GM19467 (cell line): ENCODE measurements at regions not wholly inside any gene's neighbourhood (a gene's known extent, or its start where the extent isn't known, plus 50 kb on each side); places are given as distances from the start of the nearest gene placed in this dataset.
"Not testable (repeated sequence)": the region's sequence is repeated elsewhere in the genome, so short reads cannot be mapped to it uniquely, and the experiment has no call there.

Source experiments
- ATAC-seq: cut with Tn5 transposase; IDR thresholded peaks from one replicate; pipeline ENCODE4 v1.9.1; 2021; ENCODE audit warnings: mild to moderate bottlenecking, moderate library complexity; ENCODE audit not compliant: unreplicated experiment

DNA sequence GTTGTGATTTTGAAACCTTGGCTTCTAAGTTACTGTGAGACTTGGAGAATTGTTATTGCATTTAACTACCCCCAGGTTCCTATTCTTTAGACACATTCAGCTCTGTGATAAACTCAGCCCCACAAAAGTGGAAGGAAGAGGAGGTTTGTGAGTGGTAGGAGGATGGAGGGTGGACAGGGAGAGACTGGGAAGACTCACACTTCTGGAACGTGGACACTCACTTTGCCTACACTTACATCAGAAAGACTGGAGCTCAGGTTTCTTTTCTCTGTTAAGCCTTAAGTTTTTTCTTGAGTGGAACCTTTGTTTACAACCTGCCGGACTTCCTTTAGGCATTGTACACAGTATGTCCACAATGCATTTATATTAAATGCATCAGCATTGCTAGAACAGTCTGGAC lies 99.0 kb downstream of the AREG start:
- no peak for ATAC-seq

DNA sequence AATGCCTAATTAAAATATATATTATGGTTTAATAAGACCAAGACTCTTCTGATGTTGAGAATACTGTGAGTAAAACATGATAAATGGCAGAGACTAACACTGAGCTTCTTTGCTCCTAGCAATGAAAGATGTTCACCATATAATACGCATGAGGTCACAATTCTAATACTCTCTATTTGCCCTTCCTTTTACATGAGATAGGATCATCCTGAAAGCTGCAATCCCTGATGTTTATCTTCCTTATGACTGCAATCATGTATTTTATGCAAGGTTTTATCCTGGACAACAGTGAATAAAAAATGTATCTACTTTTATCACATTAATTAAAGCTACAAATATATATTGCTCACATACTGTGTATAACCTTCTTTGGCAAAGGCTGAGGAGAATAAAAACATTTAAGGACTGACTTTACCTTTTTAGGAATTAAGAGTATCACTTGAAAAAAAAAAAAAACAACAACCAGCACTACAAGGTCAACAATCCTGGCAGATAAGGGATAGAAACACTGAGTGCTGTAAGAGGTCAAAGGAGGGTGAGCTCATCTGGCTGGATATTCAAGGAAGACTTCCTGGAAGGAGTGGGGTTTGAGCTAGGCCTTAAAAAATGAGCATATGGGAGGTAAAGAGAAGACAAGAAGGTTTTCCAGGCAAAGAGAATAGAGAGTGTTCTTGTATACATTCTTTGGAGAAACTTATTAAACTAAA lies 99.9 kb downstream of the AREG start:
- no peak for ATAC-seq

DNA sequence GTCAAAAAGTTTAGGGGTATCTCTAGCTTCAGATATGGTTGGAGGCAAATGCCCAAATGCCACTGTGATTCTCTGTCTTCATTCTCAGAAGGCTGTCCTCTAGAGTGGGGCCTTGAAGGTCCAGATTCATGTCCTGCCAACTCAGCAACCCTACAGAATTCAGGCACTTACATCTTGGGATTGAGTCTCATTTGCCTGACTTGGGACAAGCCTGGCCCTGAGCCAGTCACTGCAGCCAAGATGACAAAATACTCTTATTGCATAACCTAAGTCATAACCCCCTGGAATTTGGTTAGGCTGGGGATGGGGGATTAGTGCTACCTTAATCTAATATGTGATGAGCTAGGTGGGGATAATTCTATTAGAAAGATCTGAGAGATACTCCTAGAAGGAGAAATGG lies 100.5 kb downstream of the AREG start:
- ATAC-seq, result no peak

DNA sequence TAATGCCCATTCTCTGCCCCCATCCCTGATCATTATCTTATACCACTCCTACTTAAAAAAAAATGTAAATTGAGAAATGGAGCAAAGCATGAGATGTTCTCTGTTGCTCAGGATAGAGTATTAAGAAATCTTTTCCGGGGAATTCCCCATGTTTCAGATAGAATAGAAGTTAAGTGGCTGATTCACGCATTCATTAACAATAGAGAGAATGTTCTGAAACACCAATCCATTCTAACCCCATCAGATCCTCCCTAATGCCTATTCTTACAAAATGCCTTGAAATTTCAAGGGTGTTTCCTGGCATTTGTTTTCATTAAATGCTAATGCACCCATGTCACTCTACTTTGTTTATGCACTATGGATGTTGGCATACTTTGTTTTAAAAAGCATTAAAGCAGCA lies 101.1 kb downstream of the AREG start:
- no peak for ATAC-seq

DNA sequence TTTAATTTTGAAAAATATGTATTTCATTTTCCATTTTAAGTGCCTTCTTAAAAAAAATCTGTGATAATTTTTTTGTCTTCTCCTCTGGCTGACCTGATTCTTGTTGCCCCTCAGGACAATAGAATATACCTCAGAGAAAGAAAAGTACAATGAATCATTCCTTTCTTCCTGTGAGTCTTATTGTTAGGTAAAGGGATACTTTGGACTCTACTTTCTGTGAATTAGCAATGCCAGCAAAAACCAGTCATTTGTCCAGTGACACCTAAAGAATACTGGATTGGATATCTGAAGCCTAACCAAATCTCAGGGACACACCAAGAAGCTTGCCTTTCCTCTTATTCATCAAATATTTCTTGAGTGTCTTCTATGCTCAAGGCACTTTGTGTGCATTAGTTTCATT lies 102.1 kb downstream of the AREG start:
- no peak for ATAC-seq

DNA sequence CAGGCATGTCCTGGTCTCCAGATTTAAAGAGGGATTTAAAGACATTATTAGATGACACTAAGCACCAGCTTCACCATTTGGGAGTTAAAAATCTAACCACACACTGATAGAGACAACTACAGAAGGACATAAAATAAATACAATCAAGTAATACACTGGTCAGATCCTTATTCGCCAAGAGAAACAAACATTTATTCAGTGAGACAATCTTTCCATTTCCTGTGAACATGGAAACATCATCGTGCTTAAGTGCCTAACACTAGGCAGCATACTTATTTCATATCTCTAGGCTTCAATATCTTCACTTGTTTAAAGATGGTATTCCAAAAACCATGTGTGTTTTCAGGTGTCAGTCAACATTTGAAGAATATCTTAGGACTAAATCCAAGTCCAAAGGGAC lies 103.6 kb downstream of the AREG start:
- ATAC-seq, result no peak

DNA sequence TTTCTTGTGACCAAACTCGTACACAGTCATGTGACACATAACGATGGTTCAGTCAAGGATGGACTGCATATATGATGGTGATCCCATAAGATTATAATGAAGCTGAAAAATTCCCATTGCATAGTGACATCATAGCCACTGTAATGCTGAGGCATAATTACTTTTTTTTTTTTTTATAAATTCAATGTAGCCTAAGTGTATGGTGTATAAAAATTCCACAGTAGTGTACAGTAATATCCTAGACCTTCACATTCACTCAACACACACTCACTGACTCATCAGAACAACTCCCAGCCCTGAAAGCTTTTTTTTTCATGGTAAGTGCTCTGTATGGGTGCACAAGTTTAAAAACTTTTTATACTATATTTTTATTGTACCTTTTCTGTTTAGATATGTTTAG lies 105.0 kb downstream of the AREG start:
- no peak for ATAC-seq

DNA sequence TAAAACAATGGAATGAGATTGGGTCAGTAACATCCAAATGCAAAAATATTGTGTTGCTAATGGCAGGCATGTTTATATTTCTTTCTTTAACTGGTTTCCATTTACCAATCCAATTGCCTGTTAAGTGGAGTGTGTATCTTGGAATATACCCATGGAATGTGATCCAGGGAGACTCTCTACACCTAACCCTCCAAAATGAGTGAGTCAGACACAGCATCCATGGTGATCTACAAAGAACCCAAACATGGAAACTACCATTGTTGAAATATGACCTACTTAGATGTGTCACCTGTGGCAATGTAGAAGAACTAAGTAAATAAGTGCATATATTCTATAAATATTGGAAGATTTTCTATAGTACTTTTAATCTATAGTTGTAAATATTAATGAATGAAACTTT lies 110.3 kb downstream of the AREG start:
- ATAC-seq, result no peak

DNA sequence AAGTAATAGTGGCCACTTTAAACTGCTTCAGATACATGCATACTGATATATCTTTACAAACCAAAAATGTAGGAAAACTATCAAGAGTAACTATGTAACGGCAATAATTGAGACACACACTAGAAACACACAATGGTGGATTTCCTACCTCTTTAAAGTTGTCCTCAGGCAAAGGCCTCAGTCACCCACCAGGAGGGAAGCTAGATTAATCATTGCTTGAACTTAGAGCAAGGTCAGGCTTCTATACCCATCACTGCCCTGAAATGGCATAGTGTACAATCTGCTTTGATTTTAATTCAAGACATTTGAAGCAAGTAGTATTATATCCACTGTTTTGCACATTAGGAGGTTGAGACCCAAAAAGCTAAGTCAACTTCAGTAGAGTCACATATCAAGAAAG lies 110.9 kb downstream of the AREG start:
- no peak for ATAC-seq

DNA sequence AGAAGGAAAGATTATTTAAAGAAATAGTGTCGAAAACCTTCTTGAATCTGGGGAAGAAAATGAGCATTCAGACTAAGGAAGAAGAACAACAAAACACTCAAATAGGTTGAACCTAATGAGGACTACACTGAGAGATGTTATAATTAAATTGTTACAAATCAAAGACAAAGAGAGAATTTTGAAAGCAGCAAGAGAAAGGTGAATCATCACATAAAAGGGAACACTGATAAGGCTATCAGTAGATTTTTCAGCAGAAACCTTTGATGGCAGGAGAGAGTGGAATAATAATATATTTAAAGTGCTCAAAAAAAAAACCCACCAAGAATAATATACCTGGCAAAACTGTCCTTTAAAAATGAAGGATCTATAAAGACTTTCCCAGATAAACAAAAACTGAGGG lies 114.9 kb downstream of the AREG start:
- no peak for ATAC-seq

DNA sequence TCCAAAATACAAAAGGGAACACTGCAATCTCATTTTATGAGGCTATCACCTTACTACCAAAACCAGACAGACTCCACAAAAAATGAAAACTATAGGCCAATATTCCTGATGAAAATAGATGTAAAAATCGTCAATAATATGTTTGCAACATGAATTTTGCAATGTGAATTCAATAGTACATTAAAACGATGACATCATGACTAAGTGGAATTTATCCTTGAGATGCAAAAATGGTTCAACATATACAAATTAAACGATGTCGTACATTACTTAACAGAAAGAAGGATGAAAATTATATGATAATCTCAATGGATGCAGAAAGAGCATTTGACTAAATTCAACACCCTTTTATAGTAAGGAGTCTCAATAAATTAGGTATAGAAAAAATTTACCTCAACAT lies 123.0 kb downstream of the AREG start:
- no peak for ATAC-seq

DNA sequence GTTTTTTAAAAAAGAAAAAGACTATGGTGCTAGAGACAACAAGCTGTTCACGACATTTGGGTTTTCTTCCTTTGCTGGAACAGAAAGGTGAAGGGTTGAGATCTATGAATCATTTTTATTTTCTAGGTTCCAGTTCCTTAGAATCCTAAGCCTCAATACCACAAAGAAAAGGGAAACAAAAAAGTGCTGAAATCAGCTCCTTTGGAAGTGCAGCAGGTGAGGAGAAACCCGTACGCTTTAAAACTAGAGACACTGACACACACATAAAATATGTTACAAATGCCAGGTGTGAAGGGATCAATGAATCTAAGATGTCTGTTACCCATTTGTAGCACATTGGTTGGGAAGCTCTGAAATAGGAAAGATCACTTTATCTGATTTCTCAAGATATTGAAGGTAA lies 125.2 kb downstream of the AREG start:
- ATAC-seq, result no peak

DNA sequence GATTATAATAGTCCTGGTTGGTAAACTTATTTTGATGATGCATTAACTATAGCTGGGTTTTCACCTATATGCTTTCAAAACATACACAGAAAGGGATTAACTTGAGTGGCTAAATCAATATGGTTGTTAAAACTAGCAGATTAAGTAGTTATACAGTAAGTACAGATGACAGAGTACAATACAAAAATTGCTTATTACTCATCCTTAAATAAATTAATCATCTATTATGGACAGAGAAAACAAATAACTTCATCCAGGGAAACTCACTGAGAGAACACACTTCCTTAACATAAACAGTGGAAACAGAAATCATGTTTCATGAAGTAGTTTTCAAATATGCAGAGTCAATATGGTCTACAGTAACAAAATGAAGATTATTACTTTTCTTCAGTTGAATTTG lies 133.4 kb downstream of the AREG start:
- no peak for ATAC-seq

DNA sequence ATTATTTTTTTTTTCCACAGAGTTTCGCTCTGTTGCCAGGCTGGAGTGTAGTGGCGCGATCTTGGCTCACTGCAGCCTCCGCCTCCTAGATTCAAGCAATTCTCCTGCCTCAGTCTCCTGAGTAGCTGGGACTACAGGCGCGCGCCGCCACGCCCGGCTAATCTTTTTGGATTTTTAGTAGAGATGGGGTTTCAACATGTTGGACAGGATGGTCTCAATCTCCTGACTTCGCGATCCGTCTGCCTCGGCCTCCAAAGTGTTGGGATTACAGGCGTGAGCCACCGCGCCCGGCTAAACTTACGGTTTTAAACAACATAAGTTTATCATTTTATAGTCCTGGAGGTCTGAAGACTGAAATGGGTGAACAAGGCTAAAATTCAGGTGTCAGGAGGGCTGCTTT lies 133.9 kb downstream of the AREG start:
- not testable (repeated sequence) for ATAC-seq

DNA sequence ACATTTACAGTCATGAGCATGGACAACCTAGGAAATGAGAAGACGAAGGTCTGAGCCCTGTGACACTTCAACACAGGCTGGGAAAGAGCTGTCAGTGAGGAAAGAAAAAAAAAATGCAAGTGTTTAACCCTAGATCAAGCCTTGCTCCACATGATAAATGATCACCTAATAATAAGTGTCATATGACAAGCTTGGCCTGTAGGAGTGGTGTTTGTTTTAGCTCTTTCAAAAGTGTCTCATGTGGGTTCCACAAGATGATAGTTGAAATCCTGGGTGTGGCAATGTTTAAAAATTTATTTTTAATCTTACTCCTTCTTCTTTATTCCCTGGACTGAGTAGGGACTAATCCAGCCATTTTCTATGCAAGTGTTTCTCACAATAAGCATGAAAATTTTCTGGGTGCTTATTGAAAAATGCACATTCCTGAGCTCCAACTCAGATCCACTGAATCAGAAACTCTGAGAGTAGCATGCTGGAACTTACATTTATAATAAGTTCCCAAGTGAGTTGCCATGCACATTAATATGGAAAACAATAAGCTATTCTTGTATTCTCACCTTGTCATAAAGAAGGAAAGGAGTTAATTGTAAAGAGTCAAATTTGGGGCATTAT lies 138.3 kb downstream of the AREG start:
- no peak for ATAC-seq

DNA sequence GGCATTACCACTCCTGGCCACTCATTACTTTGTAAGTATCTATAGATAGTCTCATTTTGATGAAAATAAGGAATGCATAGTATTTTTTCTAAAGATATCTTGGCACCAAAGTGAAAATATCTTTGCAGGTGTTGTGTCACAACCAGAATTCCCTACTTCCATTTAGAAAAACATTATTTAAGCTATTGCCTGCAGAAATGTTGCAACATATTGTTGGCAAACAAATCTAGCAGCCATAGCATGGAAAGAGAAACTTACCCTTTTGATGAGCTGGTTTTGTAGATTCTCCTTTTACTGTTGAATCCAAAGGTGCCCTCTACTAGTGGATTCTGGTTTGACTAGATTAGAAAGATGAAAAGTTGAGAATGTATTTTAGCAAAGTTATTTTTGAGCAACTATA lies 138.8 kb downstream of the AREG start:
- no peak for ATAC-seq

DNA sequence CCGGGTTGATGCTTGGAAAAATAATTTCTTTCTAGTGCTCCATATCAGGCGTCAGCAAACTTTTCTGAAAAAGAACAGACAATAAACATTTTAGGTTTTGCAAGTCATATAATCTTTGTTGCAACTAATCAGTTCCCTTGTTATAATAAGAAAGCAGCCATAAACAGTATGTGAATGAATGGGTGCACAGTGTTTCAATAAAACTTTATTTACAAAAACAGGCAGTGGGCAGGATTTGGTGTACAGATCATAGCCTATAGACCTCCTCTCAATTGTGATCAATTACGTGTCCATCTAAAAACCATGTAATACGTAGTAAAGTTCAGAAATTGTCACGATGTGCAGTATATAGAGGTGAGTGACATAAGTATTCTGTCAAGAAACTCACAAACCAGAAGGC lies 143.4 kb downstream of the AREG start:
- ATAC-seq, result no peak

DNA sequence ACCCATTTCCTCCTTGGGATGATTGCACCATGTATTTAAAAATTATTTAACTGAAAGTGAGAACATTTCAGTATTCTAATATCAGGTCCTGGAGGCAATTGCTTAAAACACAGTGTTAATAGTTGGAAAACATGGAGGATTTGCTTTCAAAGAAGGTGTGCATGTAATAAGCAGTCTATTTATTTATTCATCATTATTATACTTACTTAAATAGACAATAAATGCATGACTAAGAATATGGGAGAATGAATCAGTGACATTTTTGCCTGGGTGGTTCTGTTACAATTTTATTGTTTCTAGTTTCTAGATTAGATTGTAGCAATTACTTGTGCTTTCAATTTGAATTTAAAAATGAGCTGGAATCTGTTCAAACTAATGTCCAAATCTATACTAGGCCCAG lies 145.5 kb downstream of the AREG start:
- no peak for ATAC-seq

DNA sequence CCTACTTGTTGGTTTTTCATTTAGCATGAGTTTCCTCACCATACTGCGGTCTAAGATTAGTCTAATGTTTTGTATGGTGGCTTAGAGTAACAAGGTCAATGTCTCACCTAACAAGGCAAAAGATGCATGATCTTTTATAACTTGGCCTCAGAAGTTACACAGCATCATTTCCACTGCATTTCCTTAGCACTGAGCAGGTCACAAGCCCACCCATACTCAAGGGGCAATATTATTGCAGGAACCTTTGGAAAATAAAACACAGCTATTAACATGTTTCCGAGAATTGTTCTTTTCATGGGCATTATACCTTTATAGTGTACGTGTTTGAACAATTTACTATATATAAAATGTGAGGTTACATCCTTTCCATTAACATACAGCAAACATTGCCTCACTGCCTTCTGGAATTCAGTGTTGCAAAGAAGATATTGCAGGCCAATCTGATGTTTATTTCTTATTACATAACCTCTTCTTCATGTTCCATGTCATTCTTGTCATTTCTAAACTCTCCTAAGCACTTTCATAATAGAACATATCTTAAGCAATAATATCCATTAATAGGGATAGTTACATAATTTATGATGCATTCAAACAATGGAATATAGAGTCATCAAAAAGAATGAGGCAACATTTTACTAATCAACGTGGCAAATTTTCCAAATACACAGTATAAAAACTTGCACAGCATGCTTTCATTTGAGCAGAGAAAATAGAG lies 153.8 kb downstream of the AREG start:
- ATAC-seq, result no peak

DNA sequence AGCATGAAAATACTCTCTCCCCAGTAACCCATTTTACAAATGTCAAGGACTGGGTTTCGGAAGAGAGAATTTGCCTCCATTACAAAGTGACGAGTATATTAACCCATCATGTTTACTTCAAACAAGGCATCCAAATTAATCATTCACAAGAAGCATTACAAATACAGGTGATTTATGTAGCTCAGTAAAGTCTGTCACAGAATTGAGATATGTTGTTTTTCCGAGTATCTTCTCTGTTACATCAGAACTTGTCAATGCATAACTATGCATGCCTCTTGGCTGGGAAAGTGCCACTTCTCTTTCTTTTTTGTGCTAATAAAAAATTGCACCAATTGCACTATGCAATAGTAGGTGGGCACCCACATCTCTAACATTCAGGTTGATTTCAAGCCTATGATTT lies 158.2 kb downstream of the AREG start:
- no peak for ATAC-seq

DNA sequence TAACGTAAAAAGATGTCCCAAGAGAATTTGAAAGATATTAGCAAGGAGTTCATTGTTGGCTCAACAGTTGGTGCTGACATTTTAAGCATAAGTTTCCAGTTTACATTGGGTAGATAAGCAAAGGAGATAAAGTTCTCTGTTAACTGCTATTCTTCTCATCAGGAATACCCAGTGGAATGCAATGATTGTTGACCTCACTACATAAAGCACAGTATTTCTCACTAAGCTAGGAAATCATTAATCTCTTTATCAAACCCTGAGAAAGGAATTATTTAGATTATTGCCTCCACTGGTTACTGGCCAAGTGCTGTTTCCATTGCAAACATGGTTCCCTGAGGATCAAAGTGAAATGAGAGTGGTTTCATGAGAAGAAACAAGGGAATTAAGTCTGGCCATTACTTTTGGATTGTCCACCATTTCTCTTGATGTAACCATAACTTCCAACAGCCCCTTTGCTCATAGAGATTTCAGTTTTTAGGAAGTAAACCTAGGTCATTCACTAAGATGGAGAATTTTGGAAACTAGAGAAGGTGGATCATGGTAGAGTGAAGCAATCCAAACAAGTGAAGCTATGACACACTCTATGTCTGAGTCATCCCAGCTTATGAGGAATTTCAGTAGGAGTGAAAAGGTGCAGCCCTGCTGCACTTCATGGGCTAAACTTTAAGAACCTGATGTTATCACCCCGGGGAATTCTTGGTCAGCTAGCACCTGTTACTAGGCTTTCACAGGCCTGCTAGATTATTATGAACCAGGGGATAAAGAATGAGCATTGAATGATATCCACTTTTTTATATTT lies 163.4 kb downstream of the AREG start:
- ATAC-seq, result no peak

DNA sequence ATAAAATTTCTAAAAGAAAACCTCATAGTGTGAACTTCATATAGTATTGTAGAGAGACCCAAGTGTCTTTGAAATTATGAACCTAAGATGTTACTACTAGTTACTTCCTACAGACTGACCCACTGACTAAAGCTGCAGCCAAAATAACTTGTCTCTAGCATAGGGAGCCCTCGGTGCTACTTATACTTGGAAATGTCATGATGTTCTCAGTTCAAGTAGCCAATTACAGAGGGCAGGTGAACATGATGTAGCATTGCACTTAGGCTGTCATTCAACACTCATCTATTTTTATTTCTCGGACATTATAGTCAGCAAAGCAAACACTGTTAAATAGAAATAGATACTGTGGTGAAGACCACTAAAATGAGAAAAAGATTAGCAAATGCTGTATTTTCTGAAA lies 165.6 kb downstream of the AREG start:
- no peak for ATAC-seq
